Stimulated activated CD4-positive, alpha-beta T cell treated with anti-CD3 and anti-CD28 coated beads, Interleukin-4, amount 100 ng/mL, for 48 hours (primary cell): ENCODE measurements at regions not wholly inside any gene's neighbourhood (a gene's known extent, or its start where the extent isn't known, plus 50 kb on each side); places are given as distances from the start of the nearest gene placed in this dataset.

Experiments used
- DNase-seq, 2 donors: peaks; one replicate each; pipeline ENCODE4 v3.0.0-alpha.2; 2020; ENCODE audit warnings: low read depth in 2 of 2

DNA sequence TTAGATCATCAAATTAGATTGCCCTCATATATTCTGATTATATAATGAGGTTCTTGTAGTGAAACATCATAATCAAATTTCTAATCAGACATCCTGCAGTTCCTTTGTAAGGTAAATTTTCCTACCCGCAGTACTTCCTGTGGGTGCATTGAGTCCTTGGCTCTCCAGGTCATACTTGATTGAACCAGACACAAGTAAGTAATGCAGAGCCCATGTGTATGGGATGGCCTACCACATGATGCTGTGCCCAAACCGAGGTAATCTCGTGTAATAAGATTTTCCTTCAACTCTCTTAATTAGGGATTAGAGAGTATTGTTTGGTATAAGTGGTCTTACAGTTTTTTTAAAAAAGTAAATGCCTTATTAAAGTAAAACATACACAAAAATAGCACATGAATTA, 1841.8 kb downstream of the PCDH7 start:
- DNase-seq: no peak

DNA sequence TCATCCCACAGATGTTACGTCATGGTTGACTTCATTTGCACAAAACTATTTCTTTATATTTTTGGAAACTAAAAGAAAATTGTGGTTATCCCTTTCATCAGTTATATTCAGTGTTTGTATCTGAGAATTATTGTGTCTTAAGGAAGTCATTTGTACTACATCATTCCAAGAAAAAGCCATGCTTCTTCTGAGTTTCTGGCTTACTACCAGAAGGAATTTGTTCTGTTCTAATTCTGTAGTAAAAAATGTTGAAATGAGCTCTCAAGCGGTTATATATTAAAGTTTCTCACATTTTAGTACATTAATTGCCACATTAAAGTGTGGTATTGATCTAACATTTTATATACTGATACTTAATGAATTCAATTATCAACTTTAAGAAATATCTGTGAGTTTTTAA, 1844.5 kb downstream of the PCDH7 start:
- no peak for DNase-seq

DNA sequence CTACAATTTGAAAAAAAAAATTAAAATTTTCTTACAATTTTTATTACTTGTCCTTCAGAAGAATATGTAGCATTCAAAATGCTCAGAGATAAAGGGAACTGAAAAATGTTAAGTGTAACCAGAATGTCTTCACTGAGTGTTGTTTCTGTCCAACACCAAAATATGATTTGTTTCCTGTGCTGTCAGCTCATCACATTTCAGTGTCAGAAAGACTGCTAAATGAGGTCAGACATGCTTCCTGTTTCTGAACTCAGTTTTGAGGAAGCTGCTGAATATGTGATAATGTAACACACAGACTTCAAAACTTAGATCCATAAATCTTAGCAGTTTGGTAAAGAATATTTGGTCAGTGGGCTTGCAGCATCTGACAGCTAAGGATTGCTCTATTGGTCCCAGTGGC, 1849.7 kb downstream of the PCDH7 start:
- no peak for DNase-seq

DNA sequence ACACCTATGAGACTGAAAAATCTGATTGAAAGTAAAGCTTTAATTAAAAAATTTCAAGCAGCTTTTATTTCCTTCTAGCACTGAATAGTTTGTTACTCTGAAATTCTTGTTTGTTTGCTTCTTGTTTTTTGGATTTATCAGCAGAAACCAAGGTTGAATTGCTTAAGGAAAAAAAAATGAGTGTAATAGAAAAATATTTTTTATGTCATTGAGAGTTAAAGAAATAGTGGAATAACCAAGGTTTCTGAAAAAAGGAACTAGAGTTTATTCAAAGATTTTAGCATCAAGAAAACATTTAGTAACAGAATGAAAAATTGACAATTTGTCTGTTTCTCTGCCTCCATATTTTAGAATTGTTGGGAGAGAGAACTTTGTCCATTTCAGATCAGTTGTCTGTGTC, 1852.2 kb downstream of the PCDH7 start:
- no peak for DNase-seq

DNA sequence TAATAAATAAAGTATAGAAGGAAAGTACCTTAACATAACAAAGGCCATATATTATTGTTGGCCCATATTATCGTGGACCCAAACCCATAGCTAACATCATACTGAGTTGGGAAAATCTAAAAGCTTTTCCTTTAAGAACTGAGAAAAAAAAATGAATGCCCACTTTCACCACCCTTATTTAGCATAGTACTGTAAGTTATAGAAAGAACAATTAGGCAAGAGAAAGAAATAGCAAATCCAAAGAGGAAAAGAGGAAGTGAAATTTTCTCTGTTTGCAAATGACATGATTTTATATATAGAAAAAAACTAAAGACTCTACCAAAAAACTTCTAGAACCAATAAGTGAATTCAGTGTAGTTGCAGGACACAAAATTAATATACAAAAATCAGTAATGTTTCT, 1854.6 kb downstream of the PCDH7 start:
- no peak for DNase-seq

DNA sequence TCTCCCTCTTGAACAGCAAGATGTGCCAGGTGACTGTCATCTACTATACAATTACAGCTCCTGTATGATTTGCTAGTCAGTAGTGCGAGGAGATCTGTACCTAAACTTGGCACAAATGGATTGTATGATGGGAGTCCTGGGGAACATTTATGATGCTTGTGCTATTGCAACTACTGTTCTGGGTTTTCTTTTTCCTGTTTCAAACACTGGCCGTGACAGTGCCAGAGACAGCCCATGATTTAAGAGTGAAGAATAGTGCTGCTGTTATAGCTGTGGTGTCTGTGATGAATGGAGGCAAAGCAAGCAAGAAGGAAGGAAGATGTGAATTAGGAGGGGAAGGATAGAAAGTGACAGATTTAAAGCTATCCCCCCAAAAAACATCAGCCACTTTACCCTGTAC, 1868.9 kb downstream of the PCDH7 start:
- no peak for DNase-seq

DNA sequence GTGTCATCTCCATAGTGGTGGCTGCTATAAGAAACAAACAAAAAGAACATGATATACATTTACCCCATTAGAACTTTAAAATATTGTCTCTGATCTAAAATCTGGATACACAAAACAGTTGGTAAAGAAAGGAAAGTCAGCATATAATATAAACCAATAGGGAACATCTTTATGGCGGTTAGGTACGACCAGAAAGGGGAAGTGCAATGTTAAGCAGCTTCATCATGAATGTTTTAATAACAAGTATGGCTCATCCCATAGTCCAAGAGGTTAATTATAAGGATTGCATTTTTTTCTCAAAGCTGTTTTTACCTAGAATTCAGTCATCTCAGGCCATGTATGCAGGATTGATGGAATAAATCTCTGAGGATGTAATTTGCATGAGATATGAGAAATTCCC, 1869.7 kb downstream of the PCDH7 start:
- DNase-seq: no peak

DNA sequence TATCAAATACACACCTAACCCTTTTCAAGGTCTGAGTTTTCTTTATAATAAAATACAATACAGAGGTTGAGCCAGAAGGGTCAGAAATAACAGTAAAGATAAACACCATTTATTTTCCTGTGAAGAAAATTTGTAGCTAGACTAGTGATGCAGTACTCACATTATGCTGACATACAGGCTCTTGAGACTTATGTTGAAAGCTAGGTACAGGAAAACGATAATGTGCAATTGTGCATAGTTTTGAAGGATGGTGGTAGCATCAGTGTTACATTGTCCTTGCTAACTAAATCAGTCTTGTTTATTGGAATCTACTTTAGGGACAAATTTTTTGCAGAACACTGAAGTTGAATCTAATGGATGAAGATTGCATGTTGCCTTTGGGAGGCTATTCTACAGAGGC, 1877.2 kb downstream of the PCDH7 start:
- DNase-seq: no peak

DNA sequence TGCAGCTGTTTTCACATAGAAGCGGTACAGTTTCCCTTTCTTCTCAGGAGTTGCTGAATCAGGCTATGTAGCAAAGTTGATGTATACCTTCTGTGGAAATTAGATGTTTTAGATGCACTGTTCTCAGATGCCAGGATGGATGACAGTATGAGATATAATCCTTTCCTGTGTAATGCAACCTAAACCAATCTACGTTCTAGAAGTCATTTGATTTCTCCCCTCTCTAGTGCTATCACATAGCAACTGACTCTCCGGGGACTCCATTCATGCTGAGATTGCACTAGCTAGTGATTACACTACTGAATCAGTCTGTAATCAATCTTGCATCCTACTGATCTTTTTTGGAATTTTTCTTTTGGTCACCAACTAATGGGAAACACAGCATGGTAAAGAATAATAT, 1881.7 kb downstream of the PCDH7 start:
- DNase-seq: no peak

DNA sequence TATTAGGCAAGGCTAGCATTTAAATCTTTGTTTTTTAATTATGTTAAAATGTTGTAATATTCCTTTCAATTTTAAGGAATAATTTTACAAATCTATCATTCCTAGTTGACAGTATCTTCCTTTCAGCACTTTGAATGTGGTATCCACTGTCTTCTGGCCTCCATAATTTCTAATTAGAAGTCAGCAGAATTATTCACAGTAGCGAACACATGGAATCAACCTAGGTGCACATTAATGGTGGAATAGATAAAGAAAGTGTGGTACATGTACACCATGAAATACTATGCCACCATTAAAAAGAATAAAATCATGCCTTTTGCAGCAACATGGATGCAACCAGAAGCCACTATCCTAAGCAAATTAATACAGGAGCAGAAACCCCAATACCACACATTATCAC, 1887.8 kb downstream of the PCDH7 start:
- no peak for DNase-seq

DNA sequence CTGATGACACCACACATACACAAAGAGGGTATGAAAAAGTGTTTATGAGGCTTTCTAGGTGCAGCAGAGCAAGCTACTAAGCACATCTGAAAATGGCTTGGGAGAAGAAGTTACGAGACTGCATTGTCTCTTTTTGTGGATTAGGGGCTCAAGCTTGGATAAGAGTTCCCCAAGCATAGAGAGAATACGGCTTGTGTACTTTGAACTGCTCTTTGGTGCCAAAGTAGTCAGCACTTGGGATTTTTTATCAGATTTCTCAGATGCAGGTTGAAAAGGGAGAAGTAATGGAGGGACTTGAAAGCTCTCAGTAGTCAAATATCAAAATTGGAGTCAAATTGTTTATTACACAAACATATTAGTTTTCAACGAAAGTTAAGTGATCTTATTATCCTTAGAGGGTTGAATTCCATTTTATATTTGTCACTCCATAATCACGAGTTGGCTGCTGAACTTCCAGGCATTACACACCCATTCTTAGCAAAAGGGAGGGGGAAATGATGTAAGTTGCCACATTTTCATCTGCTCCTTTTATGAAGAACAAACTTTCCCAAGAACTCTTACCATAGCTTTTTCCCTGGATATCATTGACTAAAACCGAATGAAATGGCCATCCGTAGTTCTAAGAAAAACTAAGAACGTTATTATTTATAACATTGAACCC, 1904.9 kb downstream of the PCDH7 start:
- no peak for DNase-seq

DNA sequence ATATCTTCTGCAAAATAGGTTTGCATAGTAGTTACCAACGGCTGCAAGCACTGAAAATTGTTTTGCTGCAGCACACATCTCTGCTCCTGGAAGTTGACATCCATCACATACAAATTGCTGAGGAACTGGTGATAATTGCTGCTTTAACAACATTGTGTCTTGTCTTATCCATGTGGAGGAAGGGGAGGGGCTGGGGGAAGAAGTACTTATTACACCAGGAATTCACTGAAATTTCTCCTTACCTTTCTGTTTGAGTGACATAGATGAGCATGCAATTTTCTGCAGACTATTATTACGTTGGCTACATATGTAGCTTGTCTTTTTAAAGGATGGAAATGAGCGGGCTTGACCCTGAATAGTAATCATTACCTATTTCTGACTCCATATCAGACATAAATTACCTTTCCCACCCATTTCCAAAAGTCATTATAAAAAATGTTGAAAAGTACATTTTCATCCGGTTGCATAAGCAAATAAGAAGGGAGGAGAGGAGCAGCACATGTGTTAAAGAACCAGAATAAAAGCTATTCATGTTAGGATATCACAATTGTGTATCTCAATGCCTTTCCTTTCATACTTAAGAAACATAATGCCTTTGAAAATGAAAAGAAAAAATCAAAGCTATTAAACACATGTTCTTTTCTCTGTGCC, 1905.6 kb downstream of the PCDH7 start:
- DNase-seq: no peak

DNA sequence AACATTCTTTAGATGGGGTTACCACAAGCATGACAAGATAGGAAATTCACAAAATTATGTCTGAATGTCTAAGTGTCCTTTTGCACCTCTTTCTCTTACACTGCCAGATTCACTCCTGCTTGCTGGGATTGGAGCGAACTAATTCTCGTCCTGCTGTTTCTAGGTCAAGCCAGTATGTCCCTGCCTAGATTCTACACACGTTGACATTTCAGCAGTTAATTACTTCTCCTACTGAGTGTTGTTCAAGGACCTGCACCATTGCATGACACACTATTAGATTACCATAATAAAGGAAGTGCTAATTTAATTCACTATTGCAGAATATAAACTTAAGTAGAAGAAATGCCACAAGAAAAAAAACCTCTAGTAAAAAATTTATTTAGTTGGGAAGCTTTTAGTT, 1911.7 kb downstream of the PCDH7 start:
- DNase-seq: no peak

DNA sequence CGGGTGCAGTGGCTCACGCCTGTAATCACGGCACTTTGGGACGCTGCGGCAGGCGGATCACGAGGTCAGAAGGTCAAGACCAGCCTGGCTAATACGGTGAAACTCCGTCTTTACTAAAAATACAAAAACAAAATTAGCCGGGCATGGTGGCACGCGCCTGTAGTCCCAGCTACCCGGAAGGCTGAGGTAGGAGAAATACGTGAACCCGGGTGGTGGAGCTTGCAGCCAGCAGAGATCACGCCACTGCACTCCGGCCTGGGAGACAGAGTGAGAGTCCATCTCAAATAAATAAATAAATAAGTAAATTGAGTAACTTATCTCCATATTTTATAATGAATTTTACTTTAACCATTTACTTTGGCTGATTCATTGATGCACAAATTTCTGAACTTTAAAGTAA, 1913.3 kb downstream of the PCDH7 start:
- no peak for DNase-seq

DNA sequence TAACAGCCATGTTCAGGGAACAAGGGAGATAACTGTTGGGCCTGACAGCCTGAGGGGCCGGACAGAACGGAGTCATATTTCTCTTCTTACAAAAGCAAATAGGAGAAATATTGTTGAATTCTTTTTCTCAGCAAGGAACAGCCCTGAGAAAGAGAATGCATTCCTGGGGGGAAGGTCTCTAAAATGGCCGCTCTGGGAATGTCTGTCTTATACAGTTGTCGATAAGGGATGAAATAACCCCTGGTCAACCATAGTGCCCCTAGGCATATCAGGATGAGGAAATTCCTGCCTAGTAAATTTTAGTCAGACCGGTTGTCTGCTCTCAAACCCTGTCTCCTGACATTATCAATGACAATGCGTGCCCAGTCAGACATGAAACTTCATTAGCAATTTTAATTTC, 1925.5 kb downstream of the PCDH7 start:
- DNase-seq: no peak

DNA sequence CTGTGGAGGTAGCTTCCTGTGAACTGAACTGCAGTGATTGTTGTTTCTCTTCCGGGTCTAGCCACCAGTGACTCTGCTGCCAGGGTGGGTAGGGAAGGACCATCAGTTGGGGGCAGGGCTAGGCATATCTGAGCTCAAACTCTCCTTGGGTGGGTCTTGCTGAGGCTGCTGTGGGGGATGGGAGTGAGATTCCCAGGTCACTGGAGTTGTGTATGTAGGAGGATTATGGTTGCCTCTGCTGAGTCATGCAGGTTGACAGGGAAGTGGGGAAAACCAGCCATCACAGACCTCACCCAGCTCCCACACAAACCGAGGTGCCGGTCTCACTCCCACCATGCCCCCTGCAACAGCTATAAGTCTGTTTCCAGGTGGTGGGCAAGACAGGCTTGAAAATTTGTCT, 1937.8 kb downstream of the PCDH7 start:
- no peak for DNase-seq

DNA sequence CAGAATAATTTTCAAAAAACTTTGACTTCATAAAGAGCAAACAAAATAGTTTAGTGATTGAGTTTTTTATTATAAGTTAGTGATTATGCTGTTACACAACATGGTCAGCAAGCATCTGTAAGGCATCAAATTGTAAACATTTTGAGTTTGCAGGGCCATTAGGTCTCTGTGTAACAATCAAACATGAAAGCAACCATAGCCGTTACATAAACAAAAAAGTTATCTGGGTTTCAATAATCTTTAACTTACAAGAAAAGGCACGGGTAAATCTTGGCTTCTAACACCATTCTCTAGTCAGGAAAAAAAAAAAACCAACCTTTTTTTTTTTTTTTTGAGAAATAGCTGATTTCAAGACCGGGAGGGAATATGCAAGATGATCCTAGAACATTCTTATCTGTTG, 1941.1 kb downstream of the PCDH7 start:
- DNase-seq: no peak

DNA sequence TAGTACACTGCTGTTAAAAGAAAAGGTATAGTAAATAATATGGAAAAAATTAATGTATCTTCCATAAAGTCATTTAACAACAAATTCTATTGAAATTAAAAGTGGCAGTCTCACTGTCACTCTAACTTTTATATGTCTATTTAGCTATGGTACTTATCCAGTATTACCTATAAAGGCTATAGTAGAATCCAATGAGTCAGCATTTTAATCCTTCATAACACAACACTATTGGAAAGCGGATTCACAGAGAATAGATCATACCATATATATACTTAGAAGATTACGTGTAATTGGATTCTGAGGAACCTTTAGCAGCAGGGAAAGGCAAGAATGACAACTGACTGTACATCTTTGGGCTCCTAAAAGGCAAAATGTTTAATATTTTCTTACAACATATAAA, 1942.6 kb downstream of the PCDH7 start:
- no peak for DNase-seq

DNA sequence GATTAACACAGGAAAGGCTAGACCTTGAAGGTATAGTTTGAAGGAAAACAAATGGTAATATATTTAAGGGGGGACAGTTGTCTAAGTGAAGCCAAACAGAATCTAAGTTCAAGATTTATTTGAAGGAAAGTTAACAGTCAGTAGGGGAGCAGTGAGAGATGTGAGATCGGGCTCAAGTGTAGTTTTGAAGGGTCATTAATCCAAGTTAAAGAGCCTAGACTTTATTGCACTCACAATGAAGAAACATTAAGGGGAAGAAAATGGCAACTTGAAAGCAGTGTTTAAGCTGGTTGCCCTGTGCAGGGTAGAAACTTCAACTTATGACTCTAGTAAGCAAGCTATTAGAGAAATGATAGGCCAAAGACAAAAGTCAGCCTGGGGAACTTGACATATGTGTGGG, 1952.2 kb downstream of the PCDH7 start:
- no peak for DNase-seq

DNA sequence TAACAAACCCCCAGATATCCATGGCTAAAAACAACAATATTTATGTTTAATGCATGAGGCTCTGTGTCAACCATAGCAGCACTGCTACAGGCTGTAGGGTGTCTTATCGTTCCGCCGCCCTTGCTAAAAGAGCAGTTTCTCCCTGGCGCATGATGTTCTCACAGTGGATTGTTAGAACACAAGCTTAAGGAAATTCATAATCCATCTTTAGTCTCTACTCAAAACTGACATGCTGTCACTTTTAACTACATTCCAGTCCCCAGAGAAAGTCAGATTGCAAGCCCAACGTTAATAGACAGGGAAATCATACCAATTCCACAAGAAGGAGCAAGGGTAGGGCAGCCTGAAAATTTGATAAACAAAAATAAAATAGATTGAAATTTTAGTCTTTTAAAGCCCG, 1960.8 kb downstream of the PCDH7 start:
- no peak for DNase-seq

DNA sequence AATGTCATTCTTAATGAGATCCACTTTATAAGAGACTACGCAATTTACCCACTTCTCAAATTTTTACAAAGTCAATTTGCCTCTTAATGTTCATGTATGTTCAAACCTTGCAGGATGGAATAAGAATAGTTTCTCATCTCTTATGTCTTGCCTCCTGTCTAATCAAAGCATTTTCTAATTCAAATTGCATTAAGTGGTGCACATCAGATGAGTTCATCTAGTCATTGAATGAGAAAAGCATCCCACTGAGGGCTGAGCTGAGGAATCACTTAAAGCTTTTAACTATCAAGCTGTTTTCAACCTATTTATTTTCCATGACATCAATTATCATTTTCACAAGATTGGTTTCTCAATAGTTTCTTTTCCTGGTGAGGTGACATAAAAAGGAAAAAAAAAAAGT, 1964.0 kb downstream of the PCDH7 start:
- DNase-seq: no peak

DNA sequence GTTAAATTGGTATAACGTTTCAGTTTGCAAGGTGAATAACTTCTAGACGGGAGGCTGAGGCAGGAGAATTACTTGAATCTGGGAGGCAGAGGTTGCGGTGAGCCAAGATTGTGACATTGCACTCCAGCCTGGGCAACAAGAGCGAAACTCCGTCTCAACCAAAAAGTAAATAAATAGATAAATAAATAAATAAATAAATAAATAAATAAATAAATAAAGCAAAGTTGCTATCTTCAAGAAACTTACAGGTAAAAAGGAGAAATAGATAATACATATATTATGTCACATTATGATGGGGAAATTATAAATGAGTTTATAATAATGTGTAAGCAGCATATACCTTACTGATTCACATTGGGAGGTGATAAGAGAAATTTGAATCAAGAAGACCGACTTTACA, 1966.0 kb downstream of the PCDH7 start:
- no peak for DNase-seq

DNA sequence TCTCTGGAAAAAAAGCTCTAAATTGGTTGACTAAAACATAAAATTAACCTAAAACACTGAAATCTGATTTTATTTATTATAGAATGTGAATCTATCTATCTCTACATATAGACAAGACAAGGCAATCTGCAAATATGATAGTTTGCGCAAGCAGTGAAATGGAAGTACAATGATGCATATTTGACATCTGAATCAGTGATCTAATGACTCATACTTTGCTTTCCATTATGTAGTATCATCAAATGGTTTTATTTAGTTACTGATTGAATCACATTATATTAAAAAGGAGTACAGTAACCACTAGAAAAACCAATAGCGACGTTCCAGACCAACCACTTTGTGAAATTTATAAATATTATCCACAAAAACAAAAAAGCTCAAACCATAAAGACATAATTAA, 1969.3 kb downstream of the PCDH7 start:
- no peak for DNase-seq

DNA sequence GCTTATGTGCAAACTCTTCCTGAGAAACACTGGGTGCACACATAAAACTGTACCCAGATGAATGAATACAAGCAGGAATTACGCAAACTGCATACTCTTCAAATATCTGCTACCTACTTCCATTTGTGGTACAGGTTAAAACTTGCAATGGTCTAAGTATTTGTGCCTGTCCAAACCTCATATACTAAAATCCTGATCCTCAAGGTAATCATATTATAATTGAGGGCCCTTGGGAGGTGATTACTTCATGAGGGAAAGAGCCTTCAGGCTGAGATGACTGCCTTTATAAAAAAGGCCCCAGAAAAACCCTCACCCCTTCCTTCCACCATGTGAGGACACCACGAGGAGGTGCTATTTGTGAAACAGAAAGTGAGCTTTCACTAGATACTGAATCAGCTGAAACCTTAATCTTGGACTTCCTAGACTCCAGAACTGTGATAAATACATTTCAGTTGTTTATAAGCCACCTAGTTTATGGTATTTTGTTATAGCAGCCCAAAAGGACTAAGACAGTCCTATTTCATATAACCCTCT, 1977.2 kb downstream of the PCDH7 start:
- no peak for DNase-seq
